Endothelial cell of umbilical vein (primary cell): ENCODE measurements at regions not wholly inside any gene's neighbourhood (a gene's known extent, or its start where the extent isn't known, plus 50 kb on each side); places are given as distances from the start of the nearest gene placed in this dataset.

Experiments
- BruUV-seq: library from RNA; stranded (reverse); fragments of 400-500 nt; replicated peaks from 2 replicates; lab custom pipeline; 2021; lab: Mats Ljungman, UMichigan
- CTCF ChIA-PET: fragments of 300-600, 350-600 bp; sonication (Branson Sonifier 250); formaldehyde crosslinking; loops from one replicate; lab custom pipeline; 2021; ENCODE audit warnings: antibody characterized with exemption, inconsistent platforms; lab: Charles Lee
- POLR2A ChIA-PET: fragments of 300-600, 350-600 bp; sonication (Branson Sonifier 250); formaldehyde crosslinking; loops from one replicate; lab custom pipeline; 2021; ENCODE audit warnings: antibody characterized with exemption, inconsistent platforms; lab: Charles Lee
- DNase-seq: peaks from one replicate; pipeline ENCODE4 v3.0.0-alpha.2; 2011; ENCODE audit warnings: low read depth, low spot score
- FAIRE-seq: peaks from 2 replicates; lab custom pipeline; 2011; peaks lifted over from hg19 to GRCh38; lab: Jason Lieb, UNC
- H2AFZ ChIP-seq: 2 replicates; pipeline ENCODE4 v1.6.0; 2012; ENCODE audit warnings: low read depth, low read length, control low read depth, inconsistent platforms
- H3K27ac ChIP-seq: 2 replicates; pipeline ENCODE4 v1.5.1; 2011; ENCODE audit warnings: low read depth, mild to moderate bottlenecking, control low read depth, low read length, moderate library complexity; ENCODE audit not compliant: insufficient read depth
- H3K27me3 ChIP-seq, 2 experiments: 2 replicates each; pipeline versions ENCODE4 v1.6.0 to v1.6.1; 2011; ENCODE audit warnings: low read length in 2 of 2, mixed read lengths in 1 of 2; ENCODE audit not compliant: control insufficient read depth in 2 of 2, insufficient read depth in 2 of 2
- H3K36me3 ChIP-seq, 2 experiments: 2 replicates in 1 of 2; 3 replicates in 1 of 2; pipeline ENCODE4 v1.5.1; 2011; ENCODE audit warnings: low read length in 2 of 2, mild to moderate bottlenecking in 1 of 2, moderate library complexity in 1 of 2; ENCODE audit not compliant: control insufficient read depth in 2 of 2, insufficient read depth in 2 of 2; ENCODE audit errors: extremely low read depth in 1 of 2
- H3K4me1 ChIP-seq: 3 replicates; pipeline ENCODE4 v1.5.1; 2011; ENCODE audit warnings: mild to moderate bottlenecking, low read length; ENCODE audit not compliant: control insufficient read depth, insufficient read depth; ENCODE audit errors: extremely low read depth
- H3K4me2 ChIP-seq: 2 replicates; pipeline ENCODE4 v1.6.1; 2011; ENCODE audit warnings: low read length, control low read depth, mixed read lengths; ENCODE audit not compliant: insufficient read depth
- H3K4me3 ChIP-seq, 3 experiments: fragments of 200-600 bp in 1 of 3; sonication (generic), shearing (Covaris generic) in 1 of 3; replicated peaks in 1 of 3; 2 replicates each; pipeline ENCODE4 v1.5.1; 2011 to 2016; ENCODE audit warnings: control low read depth in 3 of 3, low read length in 3 of 3, mild to moderate bottlenecking in 2 of 3, inconsistent platforms in 1 of 3, low read depth in 1 of 3, moderate library complexity in 1 of 3; ENCODE audit not compliant: insufficient read depth in 1 of 3
- H3K79me2 ChIP-seq: 2 replicates; pipeline ENCODE4 v1.6.0; 2012; ENCODE audit warnings: low read length, inconsistent platforms; ENCODE audit not compliant: control insufficient read depth, insufficient read depth
- H3K9ac ChIP-seq: replicated peaks from 2 replicates; pipeline ENCODE3; 2011; ENCODE audit warnings: low read length, control low read depth; ENCODE audit not compliant: insufficient read depth; ENCODE audit errors: extremely low read depth
- H3K9me1 ChIP-seq: replicated peaks from 3 replicates; pipeline ENCODE4 v1.6.0; 2011; ENCODE audit warnings: mild to moderate bottlenecking, low read length; ENCODE audit not compliant: control insufficient read depth, insufficient read depth; ENCODE audit errors: extremely low read depth
- H3K9me3 ChIP-seq: replicated peaks from 2 replicates; pipeline ENCODE4 v1.5.1; 2012; ENCODE audit warnings: low read length, inconsistent platforms; ENCODE audit not compliant: control insufficient read depth, insufficient read depth
- H4K20me1 ChIP-seq: replicated peaks from 2 replicates; pipeline ENCODE3; 2011; ENCODE audit warnings: mild to moderate bottlenecking, low read length; ENCODE audit not compliant: control insufficient read depth, insufficient read depth; ENCODE audit errors: extremely low read depth
- EZH2 ChIP-seq: IDR thresholded peaks from 2 replicates; pipeline ENCODE4 v1.6.1; 2012; ENCODE audit warnings: borderline replicate concordance, low read depth, mild to moderate bottlenecking, moderate library complexity, low read length, inconsistent platforms; ENCODE audit not compliant: severe bottlenecking
- FOS ChIP-seq: IDR thresholded peaks from 2 replicates; pipeline ENCODE4 v1.6.1; 2011; ENCODE audit warnings: mild to moderate bottlenecking, low read length, moderate library complexity, borderline replicate concordance; ENCODE audit not compliant: insufficient read depth
- GATA2 ChIP-seq: IDR thresholded peaks from 2 replicates; pipeline ENCODE4 v1.7.0; 2011; ENCODE audit warnings: low read depth, mild to moderate bottlenecking, moderate library complexity, mixed read lengths, low read length; ENCODE audit not compliant: insufficient read length, insufficient read depth
- JUN ChIP-seq: IDR thresholded peaks from 2 replicates; pipeline ENCODE4 v1.6.1; 2011; ENCODE audit warnings: borderline replicate concordance, low read depth; ENCODE audit not compliant: insufficient read length, insufficient read depth
- MYC ChIP-seq: IDR thresholded peaks from one replicate; pipeline ENCODE4 v1.6.1; 2011; ENCODE audit warnings: mild to moderate bottlenecking, low read depth, low read length
- POLR2A ChIP-seq: IDR thresholded peaks from 2 replicates; pipeline ENCODE4 v1.6.1; 2012; ENCODE audit warnings: low read depth, mild to moderate bottlenecking, control low read depth, low read length
- POLR2AphosphoS5 ChIP-seq: IDR thresholded peaks from 2 replicates; pipeline ENCODE4 v1.6.1; 2012; ENCODE audit warnings: low read depth, mild to moderate bottlenecking, control low read depth, low read length, moderate library complexity; ENCODE audit not compliant: insufficient read depth
- dilution Hi-C: fragments of 300-500 bp; cut with MboI; formaldehyde crosslinking; loops from one replicate; pipeline ENCODE4 v1.15.0; 2019; ENCODE audit warnings: low sequenced_read_pairs; ENCODE audit not compliant: extremely low pct_ligation_motif_present
- intact Hi-C: fragments of 100-400 bp; cut with micrococcal nuclease; formaldehyde crosslinking; loops from one replicate; pipeline ENCODE4 v1.10.0; 2022
- TF ChIP-seq, protein P1 (sequence below): IDR thresholded peaks from 2 replicates; pipeline ENCODE4 v1.6.1; 2011; ENCODE audit not compliant: insufficient read depth, insufficient read length
- TF ChIP-seq, protein P2 (sequence below), 2 donors: IDR thresholded peaks; 1 replicate in 1 of 2; 2 replicates in 1 of 2; pipeline ENCODE4 v1.5.1; 2011; ENCODE audit warnings: low read length in 2 of 2, mild to moderate bottlenecking in 2 of 2, moderate library complexity in 2 of 2, control low read depth in 1 of 2, inconsistent platforms in 1 of 2, low read depth in 1 of 2; ENCODE audit not compliant: insufficient read depth in 1 of 2; ENCODE audit errors: extremely low read depth in 1 of 2

DNA sequence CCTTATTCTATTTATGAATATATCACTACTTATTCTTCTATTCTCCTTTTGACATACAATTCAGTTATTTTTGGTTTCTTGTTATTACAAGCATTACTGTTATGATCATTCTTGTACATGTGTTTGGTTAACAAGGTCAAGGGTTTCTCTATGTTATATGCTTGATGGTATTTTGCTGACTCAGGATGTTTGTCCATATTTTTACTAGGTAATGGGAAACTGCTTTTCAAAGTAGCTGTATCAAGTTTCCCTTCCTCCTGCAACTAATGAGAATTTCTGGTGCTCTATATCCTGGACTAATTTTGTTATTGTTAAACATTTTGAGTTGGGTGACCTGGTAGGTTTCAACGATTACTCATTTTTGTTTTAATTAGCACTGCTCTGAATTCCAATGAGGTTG, 841.0 kb downstream of the OTOL1 start:
- no peak for DNase-seq

More for the DNA sequence above, 841.0 kb downstream of the OTOL1 start:
- H4K20me1 ChIP-seq, result no peaks in the 10 kb centered on the region
- TF ChIP-seq FOS, result no peak
- TF ChIP-seq, protein P1, sequence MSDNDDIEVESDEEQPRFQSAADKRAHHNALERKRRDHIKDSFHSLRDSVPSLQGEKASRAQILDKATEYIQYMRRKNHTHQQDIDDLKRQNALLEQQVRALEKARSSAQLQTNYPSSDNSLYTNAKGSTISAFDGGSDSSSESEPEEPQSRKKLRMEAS, result no peak
- no peak for TF ChIP-seq POLR2A
- TF ChIP-seq, protein P2, sequence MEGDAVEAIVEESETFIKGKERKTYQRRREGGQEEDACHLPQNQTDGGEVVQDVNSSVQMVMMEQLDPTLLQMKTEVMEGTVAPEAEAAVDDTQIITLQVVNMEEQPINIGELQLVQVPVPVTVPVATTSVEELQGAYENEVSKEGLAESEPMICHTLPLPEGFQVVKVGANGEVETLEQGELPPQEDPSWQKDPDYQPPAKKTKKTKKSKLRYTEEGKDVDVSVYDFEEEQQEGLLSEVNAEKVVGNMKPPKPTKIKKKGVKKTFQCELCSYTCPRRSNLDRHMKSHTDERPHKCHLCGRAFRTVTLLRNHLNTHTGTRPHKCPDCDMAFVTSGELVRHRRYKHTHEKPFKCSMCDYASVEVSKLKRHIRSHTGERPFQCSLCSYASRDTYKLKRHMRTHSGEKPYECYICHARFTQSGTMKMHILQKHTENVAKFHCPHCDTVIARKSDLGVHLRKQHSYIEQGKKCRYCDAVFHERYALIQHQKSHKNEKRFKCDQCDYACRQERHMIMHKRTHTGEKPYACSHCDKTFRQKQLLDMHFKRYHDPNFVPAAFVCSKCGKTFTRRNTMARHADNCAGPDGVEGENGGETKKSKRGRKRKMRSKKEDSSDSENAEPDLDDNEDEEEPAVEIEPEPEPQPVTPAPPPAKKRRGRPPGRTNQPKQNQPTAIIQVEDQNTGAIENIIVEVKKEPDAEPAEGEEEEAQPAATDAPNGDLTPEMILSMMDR (IDR thresholded peaks at IDR 0.05; ENCODE audit: extremely low read depth in 1 of 2, insufficient read depth in 1 of 2, low read depth in 1 of 2, low read length in 2 of 2), result no peak
- TF ChIP-seq JUN, result no peak
- no peak for TF ChIP-seq GATA2
- TF ChIP-seq EZH2, result no peak
- no peak for TF ChIP-seq MYC
- TF ChIP-seq POLR2AphosphoS5, result no peak
- intact Hi-C loops, result no loop called here
- H3K4me2 ChIP-seq, result no peak overlapping the region
- no peaks in the 10 kb centered on the region for H3K4me1 ChIP-seq
- FAIRE-seq, result no peak
- H3K36me3 ChIP-seq, result no peaks in the 10 kb centered on the region
- no peak overlapping the region for H2AFZ ChIP-seq
- no peak overlapping the region for H3K4me3 ChIP-seq
- BruUV-seq, result no TSS peak
- CTCF ChIA-PET, result no interaction called here
- H3K27me3 ChIP-seq, result no peaks in the 10 kb centered on the region
- no peak overlapping the region for H3K9ac ChIP-seq
- peaks cover 2% of the 10 kb centered on the region for H3K9me3 ChIP-seq
- dilution Hi-C loops, result no loop called here
- no peaks in the 10 kb centered on the region for H3K79me2 ChIP-seq
- H3K27ac ChIP-seq, result no peak overlapping the region
- POLR2A ChIA-PET, result no interaction called here
- no peaks in the 10 kb centered on the region for H3K9me1 ChIP-seq
